ENCODE measurements at regions not wholly inside any gene's neighbourhood (a gene's known extent, or its start where the extent isn't known, plus 50 kb on each side); places are given as distances from the start of the nearest gene placed in this dataset.

DNA sequence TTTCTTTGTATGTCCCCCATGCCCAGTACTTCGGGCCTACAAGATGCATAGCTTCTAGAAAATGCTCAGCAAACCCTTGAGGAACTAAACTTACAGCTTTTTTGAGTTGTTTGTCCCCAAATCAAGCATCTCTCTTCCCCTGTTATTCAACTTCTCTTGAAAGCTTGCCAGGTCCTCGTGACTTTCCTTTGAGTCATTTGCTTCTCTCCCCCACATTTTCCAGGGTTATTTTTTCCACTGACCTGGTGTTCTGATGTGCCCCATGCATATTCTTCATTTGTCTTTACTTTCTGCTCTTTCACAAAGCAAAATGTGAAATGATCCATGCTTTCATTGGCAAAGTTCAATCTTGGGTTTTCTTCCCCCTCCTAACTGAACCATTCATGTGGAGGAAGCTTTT, 204.8 kb downstream of the TFAP2A start (continued):
- TF ChIP-seq ZSCAN5A (CRISPR knock-in tag; IDR thresholded peaks at IDR 0.05; ENCODE audit: borderline replicate concordance) = no peak
- TF ChIP-seq, protein P1, sequence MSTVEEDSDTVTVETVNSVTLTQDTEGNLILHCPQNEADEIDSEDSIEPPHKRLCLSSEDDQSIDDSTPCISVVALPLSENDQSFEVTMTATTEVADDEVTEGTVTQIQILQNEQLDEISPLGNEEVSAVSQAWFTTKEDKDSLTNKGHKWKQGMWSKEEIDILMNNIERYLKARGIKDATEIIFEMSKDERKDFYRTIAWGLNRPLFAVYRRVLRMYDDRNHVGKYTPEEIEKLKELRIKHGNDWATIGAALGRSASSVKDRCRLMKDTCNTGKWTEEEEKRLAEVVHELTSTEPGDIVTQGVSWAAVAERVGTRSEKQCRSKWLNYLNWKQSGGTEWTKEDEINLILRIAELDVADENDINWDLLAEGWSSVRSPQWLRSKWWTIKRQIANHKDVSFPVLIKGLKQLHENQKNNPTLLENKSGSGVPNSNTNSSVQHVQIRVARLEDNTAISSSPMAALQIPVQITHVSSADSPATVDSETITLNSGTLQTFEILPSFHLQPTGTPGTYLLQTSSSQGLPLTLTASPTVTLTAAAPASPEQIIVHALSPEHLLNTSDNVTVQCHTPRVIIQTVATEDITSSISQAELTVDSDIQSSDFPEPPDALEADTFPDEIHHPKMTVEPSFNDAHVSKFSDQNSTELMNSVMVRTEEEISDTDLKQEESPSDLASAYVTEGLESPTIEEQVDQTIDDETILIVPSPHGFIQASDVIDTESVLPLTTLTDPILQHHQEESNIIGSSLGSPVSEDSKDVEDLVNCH (CRISPR knock-in tag; IDR thresholded peaks at IDR 0.05) = no peak
- no peak for TF ChIP-seq ZNF251 (CRISPR knock-in tag; IDR thresholded peaks at IDR 0.05)
- no peak for TF ChIP-seq ZNF230 (CRISPR knock-in tag; IDR thresholded peaks at IDR 0.05)
- TF ChIP-seq HES4 (CRISPR knock-in tag; IDR thresholded peaks at IDR 0.05; ENCODE audit: borderline replicate concordance) = no peak
- no peak for TF ChIP-seq ZNF598 (CRISPR knock-in tag; IDR thresholded peaks at IDR 0.05; ENCODE audit: borderline replicate concordance)
- TF ChIP-seq, protein P2, sequence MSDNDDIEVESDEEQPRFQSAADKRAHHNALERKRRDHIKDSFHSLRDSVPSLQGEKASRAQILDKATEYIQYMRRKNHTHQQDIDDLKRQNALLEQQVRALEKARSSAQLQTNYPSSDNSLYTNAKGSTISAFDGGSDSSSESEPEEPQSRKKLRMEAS (IDR thresholded peaks at IDR 0.05) = no peak

- in situ Hi-C loops (cut with HindIII; ENCODE audit: extremely low pct_ligation_motif_present, low pct_unique_long_range_greater_than_20kb) = no loop called here
- H3K9me3 ChIP-seq (ENCODE audit: low read length) = no peaks in the 10 kb centered on the region
- no TSS peak for BruUV-seq (replicated peaks)
- no peak overlapping the region for H2AFZ ChIP-seq (ENCODE audit: low read length)
- H3K4me2 ChIP-seq (ENCODE audit: low read depth, low read length) = no peak overlapping the region
- H3K4me1 ChIP-seq (ENCODE audit: insufficient read depth, low read length) = no peaks in the 10 kb centered on the region
- POLR2A ChIA-PET = no interaction called here
- no peak overlapping the region for H3K27ac ChIP-seq (ENCODE audit: extremely low read length, insufficient read depth, low read length)
- H3K9ac ChIP-seq (ENCODE audit: insufficient read depth, low read depth, low read length) = no peak overlapping the region
- no peak overlapping the region for H3K4me3 ChIP-seq (replicated peaks in 1 of 3; ENCODE audit: insufficient read depth in 1 of 3, low read depth in 2 of 3, low read length in 3 of 3)
- no peak for FAIRE-seq
- TF ChIP-seq CEBPB (IDR thresholded peaks at IDR 0.05; ENCODE audit: borderline replicate concordance, low read depth, low read length) (0 out of 2 replicates have a peak, but pooled peaks have one; percentile 14), CCDC6 (CRISPR knock-in tag; IDR thresholded peaks at IDR 0.05) (no peak)
- no peaks in the 10 kb centered on the region for H3K36me3 ChIP-seq (replicated peaks in 1 of 2; ENCODE audit: control insufficient read depth in 1 of 2, insufficient read depth in 2 of 2, low read length in 2 of 2)
- no peaks in the 10 kb centered on the region for H4K20me1 ChIP-seq (ENCODE audit: insufficient read depth, low read length)
- WGBS (ENCODE audit: low lambda C conversion rate) = 11% methylated on average over 4 of the region's 4 CpGs
- no peak for ATAC-seq
- CTCF ChIA-PET (ENCODE audit: low intra/inter-chr PET ratio, low total read pairs) = no interaction called here
- intact Hi-C loops (cut with micrococcal nuclease; ENCODE audit: unreplicated experiment) = no loop called here
- no peak for DNase-seq (ENCODE audit: low spot score)
- no peaks in the 10 kb centered on the region for H3K79me2 ChIP-seq (ENCODE audit: insufficient read depth, low read length)
- no peaks in the 10 kb centered on the region for H3K27me3 ChIP-seq (ENCODE audit: control insufficient read depth in 1 of 2, insufficient read depth in 2 of 2, low read length in 2 of 2)
These were observed 209.0 kb downstream of the TFAP2A start for GRCh38 chr6:10205892-10206291.

Data from HepG2 (cell line).